ENCODE measurements at regions not wholly inside any gene's neighbourhood (a gene's known extent, or its start where the extent isn't known, plus 50 kb on each side); places are given as distances from the start of the nearest gene placed in this dataset.

DNA sequence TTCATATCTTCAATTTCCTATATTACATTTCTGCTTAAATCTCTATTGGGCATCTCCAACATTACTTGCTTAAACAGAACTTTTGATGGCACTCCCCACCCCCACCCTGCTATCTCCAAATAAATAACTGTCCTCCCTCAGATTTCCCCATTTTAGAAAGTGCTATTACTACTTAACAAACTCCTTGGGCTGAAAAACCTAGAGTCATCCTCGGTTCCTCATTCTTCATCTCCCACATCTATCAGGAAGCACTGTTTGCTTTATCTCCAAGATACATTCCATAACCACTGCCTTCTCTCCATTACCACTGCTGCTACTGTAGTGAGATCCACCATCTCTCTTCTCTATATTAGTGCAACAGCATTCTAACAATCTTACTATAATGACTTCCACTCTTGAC is 150.4 kb upstream of the CYRIA start:
- no peak overlapping the region for H3K4me3 Mint-ChIP-seq
- Histone ChIP-seq H3K36me3 (no peaks in the 10 kb centered on the region), H3K9me3 (ENCODE audit: low read depth) (no peaks in the 10 kb centered on the region), H3K9ac (no peak overlapping the region), H4K20me1 (ENCODE audit: low read depth) (no peaks in the 10 kb centered on the region), H3K4me3 (no peak overlapping the region), H3K27ac (no peak overlapping the region), H3F3A (ENCODE audit: low read depth) (no peaks in the 10 kb centered on the region), H3K4me2 (no peak overlapping the region), H3K4me1 (no peaks in the 10 kb centered on the region), H3K79me2 (ENCODE audit: low read depth) (no peaks in the 10 kb centered on the region), H2AFZ (replicated peaks) (no peak overlapping the region), H3K27me3 (no peaks in the 10 kb centered on the region)
- no peaks in the 10 kb centered on the region for H3K27me3 Mint-ChIP-seq (ENCODE audit: insufficient read depth, low read depth)
- no peak overlapping the region for H3K27ac Mint-ChIP-seq
- TF ChIP-seq EZH2 (IDR thresholded peaks at IDR 0.05) (no peak), EZH2phosphoT487 (IDR thresholded peaks at IDR 0.05) (no peak)
- TF ChIP-seq, protein P1, sequence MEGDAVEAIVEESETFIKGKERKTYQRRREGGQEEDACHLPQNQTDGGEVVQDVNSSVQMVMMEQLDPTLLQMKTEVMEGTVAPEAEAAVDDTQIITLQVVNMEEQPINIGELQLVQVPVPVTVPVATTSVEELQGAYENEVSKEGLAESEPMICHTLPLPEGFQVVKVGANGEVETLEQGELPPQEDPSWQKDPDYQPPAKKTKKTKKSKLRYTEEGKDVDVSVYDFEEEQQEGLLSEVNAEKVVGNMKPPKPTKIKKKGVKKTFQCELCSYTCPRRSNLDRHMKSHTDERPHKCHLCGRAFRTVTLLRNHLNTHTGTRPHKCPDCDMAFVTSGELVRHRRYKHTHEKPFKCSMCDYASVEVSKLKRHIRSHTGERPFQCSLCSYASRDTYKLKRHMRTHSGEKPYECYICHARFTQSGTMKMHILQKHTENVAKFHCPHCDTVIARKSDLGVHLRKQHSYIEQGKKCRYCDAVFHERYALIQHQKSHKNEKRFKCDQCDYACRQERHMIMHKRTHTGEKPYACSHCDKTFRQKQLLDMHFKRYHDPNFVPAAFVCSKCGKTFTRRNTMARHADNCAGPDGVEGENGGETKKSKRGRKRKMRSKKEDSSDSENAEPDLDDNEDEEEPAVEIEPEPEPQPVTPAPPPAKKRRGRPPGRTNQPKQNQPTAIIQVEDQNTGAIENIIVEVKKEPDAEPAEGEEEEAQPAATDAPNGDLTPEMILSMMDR (IDR thresholded peaks at IDR 0.05), result no peak
- no peaks in the 10 kb centered on the region for H3K9me3 Mint-ChIP-seq
- no peaks in the 10 kb centered on the region for H3K4me1 Mint-ChIP-seq
- no peaks in the 10 kb centered on the region for H3K36me3 Mint-ChIP-seq
- DNase-seq (ENCODE audit: low spot score), result no peak

DNA sequence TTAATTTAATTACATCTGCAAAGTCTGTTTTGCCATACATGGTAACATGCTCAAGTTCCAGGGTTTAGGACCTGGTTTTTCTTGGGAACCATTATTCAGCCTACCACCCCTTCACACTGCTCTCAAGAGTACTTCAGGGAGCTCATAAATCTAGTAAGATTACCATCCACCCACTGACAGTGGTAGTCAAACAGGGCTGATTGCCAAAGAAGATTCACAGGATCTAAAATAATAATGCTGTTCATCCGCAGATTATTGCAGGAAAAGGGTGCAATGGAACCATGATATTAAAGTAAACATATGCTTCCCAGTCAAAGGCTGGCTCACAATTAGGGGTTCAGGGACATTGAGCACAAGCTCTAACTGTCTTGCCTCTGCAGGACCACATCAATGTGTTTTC is 148.0 kb upstream of the CYRIA start:
- H3K4me1 Mint-ChIP-seq, result no peaks in the 10 kb centered on the region
- H3K27ac Mint-ChIP-seq, result no peak overlapping the region

DNA sequence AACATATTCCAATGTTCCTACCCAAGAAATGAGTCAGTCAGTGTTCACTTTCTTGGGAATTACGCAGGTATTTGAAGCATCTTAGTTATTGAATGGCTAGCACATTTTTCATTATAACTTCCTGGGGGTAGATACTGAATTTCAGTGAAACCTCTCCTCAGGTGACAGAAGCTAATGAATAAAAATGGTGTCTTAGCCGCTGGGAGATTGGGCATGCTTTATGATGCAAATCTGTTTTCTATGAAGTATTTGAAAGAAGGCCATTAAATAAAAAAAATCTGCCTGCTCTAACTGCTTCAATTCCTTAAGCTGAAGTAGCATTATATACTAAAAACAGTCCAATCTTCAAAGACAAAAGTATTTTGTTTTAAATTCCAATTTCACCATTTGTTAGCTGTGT is 132.8 kb upstream of the CYRIA start:
- no peaks in the 10 kb centered on the region for H3K4me1 Mint-ChIP-seq
- Histone ChIP-seq H3K4me3 (no peak overlapping the region), H3K27me3 (no peaks in the 10 kb centered on the region), H3K4me1 (no peaks in the 10 kb centered on the region), H3K27ac (no peak overlapping the region), H3K9ac (no peak overlapping the region), H3K36me3 (no peaks in the 10 kb centered on the region), H4K20me1 (ENCODE audit: low read depth) (no peaks in the 10 kb centered on the region), H2AFZ (replicated peaks) (no peak overlapping the region), H3K9me3 (ENCODE audit: low read depth) (no peaks in the 10 kb centered on the region), H3F3A (ENCODE audit: low read depth) (no peaks in the 10 kb centered on the region), H3K79me2 (ENCODE audit: low read depth) (no peaks in the 10 kb centered on the region), H3K4me2 (no peak overlapping the region)
- TF ChIP-seq, protein P1 (IDR thresholded peaks at IDR 0.05), result no peak
- TF ChIP-seq EZH2phosphoT487 (IDR thresholded peaks at IDR 0.05), result no peak
- TF ChIP-seq EZH2 (IDR thresholded peaks at IDR 0.05), result no peak
- H3K4me3 Mint-ChIP-seq, result no peak overlapping the region
- H3K27ac Mint-ChIP-seq, result no peak overlapping the region
- no peaks in the 10 kb centered on the region for H3K27me3 Mint-ChIP-seq (ENCODE audit: insufficient read depth, low read depth)
- H3K9me3 Mint-ChIP-seq, result no peaks in the 10 kb centered on the region
- DNase-seq (ENCODE audit: low spot score), result no peak
- H3K36me3 Mint-ChIP-seq, result no peaks in the 10 kb centered on the region

More for the DNA sequence above, 148.0 kb upstream of the CYRIA start:
- Histone ChIP-seq H3K4me1 (no peaks in the 10 kb centered on the region), H2AFZ (replicated peaks) (no peak overlapping the region), H3K4me3 (no peak overlapping the region), H3K9ac (no peak overlapping the region), H3K79me2 (ENCODE audit: low read depth) (no peaks in the 10 kb centered on the region), H3K27me3 (no peaks in the 10 kb centered on the region), H3K9me3 (ENCODE audit: low read depth) (no peaks in the 10 kb centered on the region), H4K20me1 (ENCODE audit: low read depth) (no peaks in the 10 kb centered on the region), H3F3A (ENCODE audit: low read depth) (no peaks in the 10 kb centered on the region), H3K36me3 (no peaks in the 10 kb centered on the region), H3K4me2 (no peak overlapping the region), H3K27ac (no peak overlapping the region)
- TF ChIP-seq EZH2phosphoT487 (IDR thresholded peaks at IDR 0.05) (no peak), EZH2 (IDR thresholded peaks at IDR 0.05) (no peak)
- TF ChIP-seq, protein P1 (IDR thresholded peaks at IDR 0.05), result no peak
- no peaks in the 10 kb centered on the region for H3K27me3 Mint-ChIP-seq (ENCODE audit: insufficient read depth, low read depth)
- no peaks in the 10 kb centered on the region for H3K9me3 Mint-ChIP-seq
- DNase-seq (ENCODE audit: low spot score), result no peak
- no peaks in the 10 kb centered on the region for H3K36me3 Mint-ChIP-seq
- H3K4me3 Mint-ChIP-seq, result no peak overlapping the region

All from neural progenitor cell (in vitro differentiated cells).